Sciatic nerve (tissue), 2 donors: ENCODE measurements at regions not wholly inside any gene's neighbourhood (a gene's known extent, or its start where the extent isn't known, plus 50 kb on each side); places are given as distances from the start of the nearest gene placed in this dataset.
"Not testable (repeated sequence)": the region's sequence is repeated elsewhere in the genome, so short reads cannot be mapped to it uniquely, and the experiment has no call there.

Experiments used
- ATAC-seq: fragments of 200-7000 bp; cut with Tn5 transposase; one replicate; pipeline ENCODE4 v1.9.1; 2020; ENCODE audit warnings: mild to moderate bottlenecking, moderate library complexity
- DNase-seq: peaks from one replicate; pipeline ENCODE4 v3.0.0-alpha.2; 2020; ENCODE audit warnings: low spot score
- intact Hi-C: fragments of 100-400 bp; cut with DNase I; formaldehyde crosslinking; loops from one replicate; pipeline ENCODE4 v1.14.2; 2022
- donor health status: DM: no; HTN: no; CAD: no.
- donor health status: DM: no; HTN: no; CAD: no.

DNA sequence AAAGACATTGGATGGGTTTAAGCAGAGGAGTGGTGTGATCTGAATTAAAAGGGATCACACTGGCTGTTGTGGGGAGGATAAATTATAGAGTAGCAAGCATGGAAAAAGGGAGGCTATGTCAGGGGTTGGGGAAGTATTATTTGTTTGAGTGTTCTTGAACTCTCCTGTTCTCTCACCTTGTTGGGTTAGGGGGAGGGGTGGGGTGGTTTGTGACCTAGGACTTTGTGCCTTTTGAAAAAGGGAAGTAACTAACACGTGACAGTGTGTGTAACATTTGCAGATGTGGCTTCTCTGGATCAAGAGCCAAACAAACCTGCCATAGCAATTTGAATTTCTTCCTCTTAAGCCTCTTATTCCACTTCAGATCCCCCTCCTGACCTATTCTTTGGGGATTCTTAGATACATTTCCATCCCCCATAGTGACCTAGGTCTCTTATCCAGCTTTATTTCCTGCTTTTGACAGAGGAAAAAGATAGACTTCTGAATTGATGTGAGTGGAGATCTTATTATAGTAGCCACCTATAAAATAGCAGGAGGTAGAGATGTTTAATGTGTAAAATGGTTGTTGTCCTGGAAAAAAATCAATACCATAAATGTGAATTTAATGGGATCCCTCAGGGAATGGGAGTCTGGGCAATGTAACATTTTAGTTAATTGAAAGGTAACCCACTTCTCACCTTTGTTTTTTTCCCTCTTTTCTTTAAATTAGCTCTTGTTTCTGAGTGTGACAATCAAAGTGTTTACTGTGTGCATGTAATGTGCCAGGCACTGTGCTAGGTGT lies 120.4 kb downstream of the CT47B1 start:
- ATAC-seq (no peak), DNase-seq (no peak)
- intact Hi-C loops: no loop called here

DNA sequence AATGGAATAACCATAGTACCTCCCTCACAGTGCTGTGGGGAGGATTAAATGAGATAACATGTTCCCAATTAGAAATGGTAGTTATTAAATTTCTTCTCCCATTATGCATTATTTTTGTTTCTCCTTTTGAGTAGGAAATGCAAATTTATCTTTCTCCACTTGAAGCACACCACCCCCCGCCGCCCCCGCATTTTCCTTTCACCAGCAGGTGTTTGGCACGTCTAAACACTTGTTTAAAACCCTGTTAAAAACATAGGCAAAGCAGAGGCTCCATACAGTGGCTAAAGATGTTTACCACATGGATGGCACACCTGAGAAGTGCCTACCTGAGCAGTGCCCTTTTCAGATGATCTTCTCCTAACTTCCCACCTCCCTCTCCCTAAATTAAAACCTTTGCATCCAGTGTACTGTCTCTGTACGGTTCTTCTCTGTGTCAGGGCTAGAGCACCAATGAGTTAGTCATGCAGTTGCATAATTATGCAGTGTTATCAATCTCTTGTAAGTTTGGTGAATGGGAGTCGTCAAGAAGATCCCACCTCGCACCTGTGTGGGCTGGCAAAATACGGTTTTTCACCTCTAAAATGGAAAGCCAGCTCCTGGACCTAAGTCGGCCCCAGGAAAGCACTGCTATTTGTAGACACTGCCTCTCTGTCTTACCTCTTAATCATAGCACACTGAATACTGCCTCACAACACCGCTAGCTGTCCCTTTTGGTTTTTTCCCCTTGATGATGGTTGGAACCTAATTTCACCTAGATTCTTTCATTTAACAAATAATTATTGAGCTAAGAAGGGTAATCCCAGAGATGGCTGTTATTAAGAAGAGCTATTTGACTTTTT lies 122.0 kb downstream of the CT47B1 start:
- intact Hi-C loops: no loop called here
- ATAC-seq (no peak), DNase-seq (no peak)

DNA sequence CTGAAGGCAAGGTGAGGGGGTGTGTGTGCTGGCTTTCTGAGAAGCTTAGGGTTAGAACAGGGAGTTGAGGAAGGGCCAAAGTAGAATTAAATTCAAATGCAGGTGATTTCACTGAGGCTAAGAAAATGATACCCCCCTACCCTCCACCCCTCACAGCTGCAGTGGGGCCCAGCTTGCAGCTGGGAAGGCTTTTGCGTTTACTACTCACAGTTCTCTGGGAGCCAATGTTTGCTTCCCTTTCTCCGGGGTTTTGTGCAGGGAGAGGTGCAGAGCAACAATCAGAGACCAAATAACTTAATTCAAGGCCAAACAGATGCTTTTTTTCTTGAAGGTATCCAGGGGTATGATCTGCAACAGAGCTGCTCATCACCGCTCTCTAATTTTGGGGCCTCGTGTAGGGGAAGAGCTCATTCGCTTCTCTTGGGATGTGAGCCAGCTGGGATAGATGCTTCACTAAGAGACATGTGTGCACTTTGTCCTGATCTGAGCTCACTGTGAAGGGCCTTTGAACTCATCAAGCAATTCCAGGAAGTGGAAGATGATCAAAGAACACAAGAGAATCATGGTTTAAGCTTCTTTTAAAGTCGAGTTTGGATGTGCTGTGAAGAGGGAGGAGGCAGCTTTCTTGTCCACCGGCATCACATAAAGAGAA lies 122.7 kb upstream of the C1GALT1C1 start:
- intact Hi-C loops: no loop called here
- ATAC-seq: peak; percentile 36
- DNase-seq: no peak

DNA sequence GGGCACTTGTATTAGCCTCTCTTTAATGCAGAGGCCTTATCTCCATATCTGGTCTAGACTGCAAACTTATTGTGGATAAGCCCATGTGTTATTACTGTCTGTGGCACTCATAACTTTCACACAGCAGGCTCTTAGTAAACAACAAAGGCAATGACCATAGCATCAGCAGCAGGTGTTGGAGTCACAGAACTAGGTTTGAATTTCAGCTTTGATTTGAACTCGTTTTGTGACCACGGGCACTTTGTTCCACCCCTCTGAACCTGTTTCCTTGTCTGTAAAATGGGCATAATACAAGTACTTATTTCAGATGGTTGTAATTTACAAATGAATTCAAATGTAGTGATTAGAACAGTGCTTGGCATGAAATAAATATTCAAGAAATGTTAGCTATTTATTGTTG lies 121.8 kb upstream of the C1GALT1C1 start:
- intact Hi-C loops: no loop called here
- DNase-seq (no peak), ATAC-seq (no peak)

DNA sequence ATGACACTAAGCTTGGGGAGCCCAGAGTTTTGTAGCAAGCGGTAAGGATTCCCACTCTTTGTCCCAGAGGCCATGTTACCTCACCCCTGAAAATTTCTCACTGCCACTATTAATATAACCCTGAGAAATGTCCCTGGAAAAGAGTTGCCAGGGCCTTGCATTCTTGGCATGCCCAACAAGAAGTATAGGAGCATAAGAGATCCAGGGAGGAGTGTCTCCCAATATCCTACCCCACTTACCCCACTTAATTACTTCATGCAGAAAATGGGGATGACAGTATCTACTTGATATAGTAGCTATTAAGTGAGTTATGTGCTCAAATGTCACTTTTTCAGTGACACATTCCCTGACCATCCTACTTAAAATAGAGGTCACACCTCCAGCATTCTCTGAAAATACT lies 120.5 kb upstream of the C1GALT1C1 start:
- intact Hi-C loops: no loop called here
- DNase-seq (no peak), ATAC-seq (no peak)

DNA sequence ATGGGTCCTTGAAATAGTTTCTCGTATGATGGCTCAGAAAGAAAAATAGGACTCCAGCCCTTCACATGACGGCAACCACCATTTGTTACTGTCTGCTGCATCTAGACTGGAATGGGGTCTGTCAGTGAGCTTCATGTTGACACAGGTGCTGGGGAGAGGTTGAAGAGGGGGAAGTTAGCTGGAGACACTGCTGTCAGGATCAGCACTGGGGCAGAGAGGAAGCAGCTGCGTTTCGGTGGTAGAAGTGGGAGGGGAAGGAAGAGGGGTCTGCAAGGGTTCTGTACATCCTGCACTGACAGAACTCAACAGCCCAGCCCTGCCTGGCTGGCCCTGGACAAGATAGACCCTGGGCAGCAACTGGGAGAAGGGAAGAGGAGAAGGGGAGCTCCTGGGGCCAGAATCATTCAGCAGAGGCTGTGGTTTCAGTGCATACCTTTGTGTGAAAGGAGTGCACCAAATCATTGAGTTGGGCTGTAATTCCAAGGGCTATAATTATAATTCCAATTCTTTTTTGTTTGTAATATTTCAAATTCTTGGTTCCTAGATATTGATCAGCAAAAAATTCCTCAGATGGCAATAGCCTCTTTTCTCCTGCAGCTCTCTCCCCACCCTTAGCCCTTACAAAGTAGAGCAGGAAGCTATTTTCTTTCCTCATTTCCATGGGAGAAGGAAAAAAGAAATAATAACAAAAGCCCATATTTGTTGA lies 119.4 kb upstream of the C1GALT1C1 start:
- intact Hi-C loops: no loop called here
- DNase-seq (no peak), ATAC-seq (peak; percentile 45)

DNA sequence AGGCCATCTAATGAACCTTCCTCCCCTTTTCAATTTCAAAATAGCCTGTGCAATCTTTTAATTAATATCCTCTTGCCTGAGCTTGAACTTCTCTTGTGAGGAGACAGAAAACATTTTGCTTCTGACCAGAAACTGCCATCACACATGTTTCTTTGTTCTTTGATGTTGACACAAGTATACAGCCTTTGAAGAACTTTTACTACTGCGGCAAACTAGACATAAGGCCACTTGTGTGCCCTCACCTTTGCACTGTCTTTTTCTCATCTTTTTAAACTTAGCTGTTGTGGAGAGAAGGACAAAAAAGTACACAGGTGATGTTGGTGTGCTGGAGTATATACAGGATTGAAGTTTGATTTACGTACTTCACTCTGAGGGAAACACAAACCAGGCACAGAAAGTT lies 116.3 kb upstream of the C1GALT1C1 start:
- DNase-seq: no peak
- intact Hi-C loops: no loop called here
- ATAC-seq: no peak

DNA sequence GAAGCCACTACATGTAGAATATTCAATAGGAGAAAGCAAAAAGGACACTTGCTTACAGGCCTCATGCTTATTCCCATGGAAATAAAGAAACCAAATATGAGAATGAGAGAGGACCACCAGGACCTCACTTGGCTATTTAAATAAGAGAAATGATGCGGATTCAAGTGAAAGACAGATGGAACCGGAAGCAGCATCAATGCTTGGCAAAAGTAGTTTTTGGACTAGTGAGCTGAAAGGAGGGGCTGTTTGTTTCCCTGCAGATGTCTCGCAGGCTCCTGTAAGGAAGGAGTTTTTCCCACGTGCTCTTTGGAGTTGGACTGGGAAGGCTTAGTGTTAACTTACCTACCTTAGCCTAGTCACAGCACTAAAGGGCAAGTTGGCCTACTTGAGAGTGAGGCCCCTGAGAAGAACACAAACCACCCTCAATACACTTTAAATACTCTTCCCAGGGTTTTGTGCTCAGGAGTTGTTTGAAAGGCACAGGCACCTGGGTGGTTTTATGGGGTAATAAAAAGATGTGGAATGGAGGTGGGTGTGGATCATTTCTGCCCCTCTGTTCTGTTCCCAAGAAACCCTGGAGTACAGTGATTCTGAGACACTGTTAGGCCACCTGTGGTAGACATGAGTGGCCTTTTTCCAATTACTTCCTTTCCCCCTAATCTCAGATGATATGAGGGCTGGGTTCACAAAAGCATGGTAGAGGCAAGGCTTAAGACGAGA lies 113.3 kb upstream of the C1GALT1C1 start:
- intact Hi-C loops: no loop called here
- DNase-seq (no peak), ATAC-seq (no peak)

DNA sequence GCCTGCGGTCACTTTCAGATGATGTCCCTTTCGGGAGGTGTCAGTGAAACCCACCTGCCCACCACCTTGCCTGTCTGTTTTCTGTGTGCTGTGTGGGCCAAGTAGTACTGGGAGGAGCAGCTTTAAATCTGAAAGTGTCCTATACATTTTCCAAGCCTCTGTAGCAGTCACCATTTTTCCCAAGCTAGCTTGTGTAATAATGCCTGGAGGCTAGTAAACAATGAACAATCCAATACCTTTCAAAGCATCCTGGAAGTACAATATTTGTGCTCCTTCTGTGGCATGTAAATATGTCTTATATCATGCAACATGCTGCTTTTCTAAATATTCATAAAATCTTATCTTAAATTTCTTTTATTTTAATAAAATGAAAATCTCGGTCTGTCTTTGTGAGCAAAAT lies 111.6 kb upstream of the C1GALT1C1 start:
- DNase-seq (no peak), ATAC-seq (no peak)
- intact Hi-C loops: no loop called here

DNA sequence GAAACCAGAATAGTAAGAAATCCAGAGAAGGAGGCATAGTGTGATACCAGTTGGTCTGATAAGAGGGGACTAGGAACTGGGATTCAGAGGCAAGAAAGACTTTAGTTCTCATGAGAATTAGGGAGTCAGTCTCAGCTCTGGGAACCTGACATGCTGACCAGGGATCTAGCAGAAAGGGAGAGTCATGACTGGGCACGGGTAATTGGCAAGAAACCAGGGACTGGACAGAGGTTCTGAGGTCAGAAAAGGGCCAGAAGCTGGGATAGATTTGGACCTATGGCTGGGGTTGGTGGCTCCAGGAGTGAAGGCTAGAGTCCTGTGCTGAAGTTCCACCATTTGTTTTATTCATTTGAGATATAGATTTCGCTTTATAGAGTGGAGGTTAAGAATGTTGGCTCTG lies 110.2 kb upstream of the C1GALT1C1 start:
- no peak for ATAC-seq
- intact Hi-C loops: no loop called here
- DNase-seq: no peak

DNA sequence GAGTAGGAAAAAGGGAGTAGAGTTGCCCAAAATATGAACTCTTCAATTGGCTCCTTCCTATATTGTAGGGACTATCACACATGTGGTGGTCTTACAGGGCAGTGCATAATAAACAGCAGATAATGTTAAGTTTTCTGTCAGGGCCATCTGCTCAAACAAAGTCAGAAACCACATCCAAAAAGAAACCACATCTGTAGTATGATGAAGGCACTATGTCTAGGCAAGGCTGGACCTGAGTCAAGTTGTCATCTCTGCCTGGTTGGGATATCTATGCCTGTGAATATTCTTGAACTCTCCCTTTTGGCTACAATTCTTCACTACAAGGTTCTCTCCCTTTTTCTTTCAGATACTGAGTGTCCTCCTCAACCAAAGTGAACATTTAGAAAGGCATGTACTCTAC lies 109.4 kb upstream of the C1GALT1C1 start:
- ATAC-seq (no peak), DNase-seq (no peak)
- intact Hi-C loops: no loop called here

DNA sequence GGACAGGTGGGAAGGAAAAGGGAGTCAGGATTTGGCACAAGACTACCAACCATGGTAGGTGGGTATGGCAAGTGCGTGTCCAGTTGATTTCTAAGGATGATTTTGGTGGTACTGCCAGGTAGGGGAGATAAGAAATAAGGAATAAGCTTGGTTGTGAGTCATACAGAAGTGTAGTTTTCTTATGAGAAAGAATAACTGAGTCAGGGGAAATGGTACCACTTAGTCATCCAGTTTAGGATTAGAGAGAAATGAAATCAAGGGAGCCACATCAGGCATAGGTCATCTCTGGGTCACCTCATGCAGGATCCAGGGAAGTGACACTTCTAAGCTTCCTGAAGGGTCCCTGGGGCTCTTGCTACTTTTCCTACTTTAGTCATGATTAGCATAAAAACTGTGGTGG lies 107.1 kb upstream of the C1GALT1C1 start:
- intact Hi-C loops: no loop called here
- ATAC-seq (no peak), DNase-seq (no peak)

DNA sequence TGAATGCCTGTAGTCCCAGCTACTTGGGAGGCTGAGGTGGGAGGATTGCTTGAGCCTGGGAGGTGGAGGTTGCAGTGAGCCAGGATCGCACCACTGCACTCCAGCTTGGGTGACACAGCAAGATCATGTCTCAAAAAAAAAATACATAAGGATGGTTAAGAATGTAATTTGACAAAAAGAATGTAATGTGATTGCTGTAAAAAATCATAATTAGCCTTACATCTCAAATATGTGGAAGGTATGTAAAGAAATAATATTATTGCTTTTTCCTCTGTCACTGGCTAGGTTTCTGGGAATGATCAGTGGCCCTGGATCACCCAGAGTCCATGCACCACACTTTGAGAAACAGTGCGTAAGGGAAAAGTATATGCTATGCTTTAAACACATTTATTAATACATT lies 106.1 kb upstream of the C1GALT1C1 start:
- intact Hi-C loops: no loop called here
- DNase-seq (no peak), ATAC-seq (no peak)

DNA sequence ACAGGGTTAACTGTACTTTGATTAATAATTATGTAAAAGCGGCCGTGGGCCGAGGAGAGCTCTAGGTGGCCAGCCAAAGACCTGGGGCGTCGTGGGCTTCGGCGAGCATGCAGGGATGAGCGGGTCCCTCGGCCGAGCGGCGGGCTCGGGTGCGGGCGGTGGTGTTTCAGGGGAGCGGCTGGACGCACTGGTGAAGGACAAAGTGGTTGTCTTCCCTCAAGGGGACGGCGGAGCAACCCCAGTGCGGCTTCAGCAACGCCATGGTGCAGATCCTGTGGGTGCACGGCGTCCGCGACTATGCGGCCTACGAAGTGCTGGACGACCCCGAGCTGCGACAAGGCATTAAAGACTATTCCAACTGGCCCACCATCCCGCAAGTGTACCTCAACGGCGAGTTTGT lies 103.0 kb upstream of the C1GALT1C1 start:
- intact Hi-C loops: no loop called here
- ATAC-seq (no peak), DNase-seq (no peak)

DNA sequence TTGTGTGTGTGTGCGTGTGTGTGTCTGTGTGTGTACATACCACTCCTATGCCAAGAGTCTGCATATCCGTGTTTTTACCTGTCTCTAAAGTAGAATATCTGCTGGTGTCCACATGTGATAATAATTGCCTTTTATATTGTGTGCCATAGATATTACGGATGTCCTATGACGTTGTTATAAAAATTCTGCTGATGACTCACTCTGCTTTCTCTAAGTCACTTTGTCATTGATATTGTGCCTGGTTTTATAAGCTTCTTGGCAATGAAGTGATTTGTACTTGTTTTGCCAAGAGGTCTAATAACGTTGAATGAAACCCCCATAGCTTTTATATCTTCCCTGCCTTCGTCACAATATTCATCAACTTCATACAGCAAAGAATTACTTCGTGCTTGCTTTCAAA lies 102.6 kb upstream of the C1GALT1C1 start:
- intact Hi-C loops: no loop called here
- no peak for DNase-seq
- no peak for ATAC-seq

DNA sequence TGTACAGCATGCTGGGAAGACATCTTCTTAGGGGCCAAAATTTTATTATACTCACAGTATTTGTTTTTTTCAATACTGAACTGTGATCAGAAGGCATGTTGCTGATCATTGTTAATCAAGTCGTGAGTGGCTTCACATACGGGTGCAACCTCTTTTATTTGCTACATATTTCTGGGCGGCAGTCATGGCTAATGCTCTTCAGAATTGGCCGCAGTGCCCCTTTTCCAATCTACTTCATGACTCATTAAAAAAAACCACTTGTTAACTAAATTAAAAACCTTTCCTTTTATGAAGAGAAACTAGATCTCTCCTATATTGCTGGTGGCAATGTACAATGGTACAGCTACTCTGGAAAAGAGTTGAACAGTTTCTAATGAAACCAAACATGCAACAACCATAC lies 101.5 kb upstream of the C1GALT1C1 start:
- DNase-seq (no peak), ATAC-seq (no peak)
- intact Hi-C loops: no loop called here

DNA sequence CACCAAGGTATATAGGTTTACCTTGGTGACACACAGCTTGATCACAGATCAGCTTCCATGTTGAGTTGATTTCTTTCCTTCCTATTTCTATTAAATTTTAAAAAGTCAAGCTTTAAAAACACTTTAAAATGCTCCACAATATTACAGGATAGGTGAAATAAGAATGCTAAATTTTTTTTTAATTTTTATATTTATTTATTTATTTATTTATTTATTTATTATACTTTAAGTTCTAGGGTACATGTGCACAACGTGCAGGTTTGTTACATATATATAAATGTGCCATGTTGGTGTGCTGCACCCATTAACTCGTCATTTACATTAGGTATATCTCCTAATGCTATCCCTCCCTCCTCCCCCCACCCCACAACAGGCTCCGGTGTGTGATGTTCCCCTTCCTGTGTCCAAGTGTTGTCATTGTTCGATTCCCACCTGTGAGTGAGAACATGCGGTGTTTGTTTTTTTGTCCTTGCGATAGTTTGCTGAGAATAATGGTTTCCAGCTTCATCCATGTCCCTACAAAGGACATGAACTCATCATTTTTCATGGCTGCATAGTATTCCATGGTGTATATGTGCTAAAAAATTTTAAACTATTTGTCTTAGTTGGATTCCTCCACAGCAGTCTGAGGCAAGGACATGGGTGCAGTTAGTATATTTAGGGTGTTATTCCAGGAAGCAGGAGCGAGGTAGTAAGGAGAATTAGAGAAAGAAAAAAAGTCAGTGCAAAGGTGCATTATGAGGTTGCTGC lies 99.8 kb upstream of the C1GALT1C1 start:
- ATAC-seq, intact Hi-C loops, DNase-seq: not testable (repeated sequence)

DNA sequence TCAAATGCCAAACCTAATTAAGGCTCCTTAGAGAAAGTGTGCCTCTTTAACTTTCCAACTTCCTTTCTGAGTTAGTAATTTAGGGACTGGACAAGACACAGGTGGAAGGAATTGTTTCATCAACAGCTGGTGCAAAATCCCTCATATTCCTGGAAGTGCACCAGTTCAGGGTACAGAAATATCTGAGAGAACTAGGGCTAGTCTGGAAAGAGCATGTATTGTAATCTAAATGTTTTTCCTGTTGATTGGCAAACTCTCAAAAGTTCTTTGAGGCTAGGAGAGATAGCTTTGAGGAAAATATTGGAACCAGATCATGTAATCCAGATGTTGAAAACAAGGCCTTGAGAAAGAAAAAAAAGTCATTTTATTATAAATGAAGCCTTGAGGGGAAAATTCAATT lies 98.1 kb upstream of the C1GALT1C1 start:
- DNase-seq (no peak), ATAC-seq (peak; percentile 64)
- intact Hi-C loops: no loop called here
